IPS DF 4.7 (cell line): ENCODE measurements at regions not wholly inside any gene's neighbourhood (a gene's known extent, or its start where the extent isn't known, plus 50 kb on each side); places are given as distances from the start of the nearest gene placed in this dataset.
"Not testable (repeated sequence)": the region's sequence is repeated elsewhere in the genome, so short reads cannot be mapped to it uniquely, and the experiment has no call there.

ENCODE experiments used
- DNase-seq: peaks from one replicate; pipeline ENCODE4 v3.0.0-alpha.2; 2013; ENCODE audit warnings: low spot score; ENCODE audit errors: extremely low read depth

GRCh38 chr11:106277484-106277883, 200.0 kb downstream of the AASDHPPT start:
- no peak for DNase-seq

- no peak for DNase-seq
These were observed 200.9 kb downstream of the AASDHPPT start for GRCh38 chr11:106278391-106278790.

GRCh38 chr11:106280036-106280435, 202.6 kb downstream of the AASDHPPT start:
- no peak for DNase-seq

- DNase-seq = no peak
These were observed 204.2 kb downstream of the AASDHPPT start for GRCh38 chr11:106281455-106282173.

- no peak for DNase-seq
These were observed 209.5 kb downstream of the AASDHPPT start for GRCh38 chr11:106286881-106287504.

GRCh38 chr11:106288057-106288456, 210.6 kb downstream of the AASDHPPT start:
- DNase-seq = no peak

GRCh38 chr11:106288822-106289387, 211.4 kb downstream of the AASDHPPT start:
- no peak for DNase-seq

GRCh38 chr11:106292526-106292925, 215.1 kb downstream of the AASDHPPT start:
- DNase-seq = no peak

GRCh38 chr11:106295974-106296373, 218.5 kb downstream of the AASDHPPT start:
- DNase-seq = no peak

GRCh38 chr11:106302416-106302815, 225.0 kb downstream of the AASDHPPT start:
- DNase-seq = no peak

GRCh38 chr11:106304274-106304673, 226.8 kb downstream of the AASDHPPT start:
- no peak for DNase-seq

GRCh38 chr11:106305458-106305857, 228.0 kb downstream of the AASDHPPT start:
- DNase-seq = no peak

GRCh38 chr11:106306942-106307341, 229.5 kb downstream of the AASDHPPT start:
- no peak for DNase-seq

- no peak for DNase-seq
These were observed 231.7 kb downstream of the AASDHPPT start for GRCh38 chr11:106309070-106309684.

GRCh38 chr11:106311531-106312230, 234.2 kb downstream of the AASDHPPT start:
- no peak for DNase-seq

- not testable (repeated sequence) for DNase-seq
These were observed 239.8 kb downstream of the AASDHPPT start for GRCh38 chr11:106317208-106317773.

- DNase-seq = no peak
These were observed 244.1 kb downstream of the AASDHPPT start for GRCh38 chr11:106321601-106322000.

GRCh38 chr11:106322106-106322505, 244.6 kb downstream of the AASDHPPT start:
- DNase-seq = no peak

- no peak for DNase-seq
These were observed 248.6 kb downstream of the AASDHPPT start for GRCh38 chr11:106326087-106326486.

GRCh38 chr11:106327134-106327533, 249.7 kb downstream of the AASDHPPT start:
- peak; percentile 58 for DNase-seq

GRCh38 chr11:106327637-106328036, 250.2 kb downstream of the AASDHPPT start:
- no peak for DNase-seq
